Gastrocnemius medialis (tissue), 4 donors: ENCODE measurements at regions not wholly inside any gene's neighbourhood (a gene's known extent, or its start where the extent isn't known, plus 50 kb on each side); places are given as distances from the start of the nearest gene placed in this dataset.

Source experiments
- ATAC-seq, 2 donors: fragments of 150-250 bp; one replicate each; pipeline ENCODE4 v1.9.1; 2016
- DNase-seq, 2 donors: peaks; one replicate each; pipeline ENCODE4 v3.0.0-alpha.2; 2019
- H3K27ac ChIP-seq, 4 donors: fragments of 200-600 bp; sonication (generic); 1 replicate in 1 of 4; 2 replicates in 3 of 4; pipeline ENCODE4 v1.5.1; 2016 to 2018; ENCODE audit warnings: mild to moderate bottlenecking in 2 of 4, moderate library complexity in 1 of 4
- H3K27me3 ChIP-seq, 3 donors: fragments of 200-600 bp; sonication (generic) in 2 of 3; 1 replicate in 1 of 3; 2 replicates in 2 of 3; pipeline versions ENCODE4 v1.5.1 to v1.6.0; 2016 to 2019; ENCODE audit warnings: mild to moderate bottlenecking in 1 of 3, moderate library complexity in 1 of 3
- H3K36me3 ChIP-seq, 2 donors: fragments of 200-600 bp; sonication (generic) in 1 of 2; one replicate each; pipeline ENCODE4 v1.5.1; 2017 to 2018
- H3K4me1 ChIP-seq, 2 donors: fragments of 200-600 bp; sonication (generic) in 1 of 2; one replicate each; pipeline ENCODE4 v1.5.1; 2016 to 2017; ENCODE audit warnings: mild to moderate bottlenecking in 2 of 2
- H3K4me3 ChIP-seq, 4 donors: fragments of 200-600 bp; sonication (generic) in 3 of 4; 1 replicate in 1 of 4; 2 replicates in 3 of 4; pipeline ENCODE4 v1.5.1; 2016 to 2019; ENCODE audit warnings: mild to moderate bottlenecking in 2 of 4
- H3K9me3 ChIP-seq, 3 donors: fragments of 200-600 bp; sonication (generic) in 2 of 3; 1 replicate in 1 of 3; 2 replicates in 2 of 3; pipeline ENCODE4 v1.5.1; 2016 to 2019
- POLR2A ChIP-seq, 2 donors: fragments of 450-650 bp; IDR thresholded peaks; one replicate each; pipeline ENCODE4 v1.6.1; 2017; ENCODE audit warnings: antibody characterized with exemption in 2 of 2, mild to moderate bottlenecking in 2 of 2, moderate library complexity in 2 of 2
- in situ Hi-C, 4 donors: fragments of 200-750 bp; cut with MboI; loops; one replicate each; pipeline versions ENCODE4 v1.15.0 to v1.8.0; 2017; ENCODE audit warnings: low sequenced_read_pairs in 4 of 4
- intact Hi-C: fragments of 100-400 bp; cut with DNase I; formaldehyde crosslinking; loops from one replicate; pipeline ENCODE4 v1.15.1; 2023; ENCODE audit warnings: low total_unique reads
- TF ChIP-seq, protein P1 (sequence below), 5 experiments: fragments of 450-650 bp in 3 of 5; fragments of 200-600 bp in 2 of 5; sonication (generic) in 2 of 5; IDR thresholded peaks in 4 of 5; conservative IDR thresholded peaks in 1 of 5; 1 replicate in 4 of 5; 2 replicates in 1 of 5; pipeline ENCODE4 v1.5.1; 2016 to 2019; ENCODE audit warnings: antibody characterized with exemption in 5 of 5, mild to moderate bottlenecking in 3 of 5, moderate library complexity in 3 of 5

DNA sequence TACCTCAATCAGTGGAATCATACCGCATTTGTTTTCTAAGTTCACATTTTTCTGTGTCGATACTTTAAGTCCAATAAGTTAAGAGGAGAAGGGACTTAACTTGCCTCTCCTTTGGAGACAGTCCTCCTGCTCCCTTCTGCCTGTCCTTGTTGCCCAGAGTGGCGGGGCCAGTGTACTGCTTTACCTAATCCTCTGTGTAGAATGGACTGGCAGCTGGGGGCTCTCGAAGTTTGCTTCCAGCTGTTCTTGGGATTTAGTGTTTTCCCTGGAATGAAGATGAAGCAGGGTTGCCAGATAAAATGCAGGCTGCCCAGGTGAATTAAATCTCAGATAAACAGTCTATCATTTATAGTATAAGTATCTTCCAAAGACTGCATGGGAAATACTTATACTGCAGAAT, 287.6 kb upstream of the C2CD4B start:
- peaks cover 70 to 82% of the 10 kb centered on the region in 2 donors for H3K4me1 ChIP-seq
- intact Hi-C loops, result no loop called here

DNA sequence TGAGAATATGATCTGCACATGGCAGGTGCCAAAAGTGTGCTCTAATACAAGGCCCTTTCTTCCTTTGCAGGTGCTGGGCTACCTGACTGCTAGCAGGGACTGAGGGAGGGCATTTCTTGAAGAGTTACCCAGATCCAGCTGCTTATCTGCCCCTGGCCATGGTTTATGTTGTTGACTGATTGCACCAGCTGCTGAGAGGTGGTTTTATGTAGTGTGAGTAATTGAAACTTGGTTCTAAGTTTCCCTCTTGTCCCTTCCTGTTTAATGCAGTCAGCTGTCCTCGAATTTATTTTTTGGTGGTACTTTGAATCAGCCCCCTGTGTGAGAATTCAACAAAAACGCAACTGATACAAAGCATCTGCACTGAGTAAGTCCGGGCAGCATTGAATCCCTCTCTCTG, 288.3 kb upstream of the C2CD4B start:
- in situ Hi-C loops (no loop called here), intact Hi-C loops (no loop called here)
- DNase-seq (peak; percentile 35 to 51), ATAC-seq (peak; percentile 31 to 40)
- Histone ChIP-seq H3K4me3 (no peak overlapping the region), H3K36me3 (no peaks in the 10 kb centered on the region), H3K9me3 (no peaks in the 10 kb centered on the region), H3K4me1 (peaks cover 67 to 80% of the 10 kb centered on the region in 2 donors), H3K27me3 (no peaks in the 10 kb centered on the region), H3K27ac (peak overlapping the region; percentile 84 to 90 (median 88))
- TF ChIP-seq, protein P1, sequence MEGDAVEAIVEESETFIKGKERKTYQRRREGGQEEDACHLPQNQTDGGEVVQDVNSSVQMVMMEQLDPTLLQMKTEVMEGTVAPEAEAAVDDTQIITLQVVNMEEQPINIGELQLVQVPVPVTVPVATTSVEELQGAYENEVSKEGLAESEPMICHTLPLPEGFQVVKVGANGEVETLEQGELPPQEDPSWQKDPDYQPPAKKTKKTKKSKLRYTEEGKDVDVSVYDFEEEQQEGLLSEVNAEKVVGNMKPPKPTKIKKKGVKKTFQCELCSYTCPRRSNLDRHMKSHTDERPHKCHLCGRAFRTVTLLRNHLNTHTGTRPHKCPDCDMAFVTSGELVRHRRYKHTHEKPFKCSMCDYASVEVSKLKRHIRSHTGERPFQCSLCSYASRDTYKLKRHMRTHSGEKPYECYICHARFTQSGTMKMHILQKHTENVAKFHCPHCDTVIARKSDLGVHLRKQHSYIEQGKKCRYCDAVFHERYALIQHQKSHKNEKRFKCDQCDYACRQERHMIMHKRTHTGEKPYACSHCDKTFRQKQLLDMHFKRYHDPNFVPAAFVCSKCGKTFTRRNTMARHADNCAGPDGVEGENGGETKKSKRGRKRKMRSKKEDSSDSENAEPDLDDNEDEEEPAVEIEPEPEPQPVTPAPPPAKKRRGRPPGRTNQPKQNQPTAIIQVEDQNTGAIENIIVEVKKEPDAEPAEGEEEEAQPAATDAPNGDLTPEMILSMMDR (IDR thresholded peaks at IDR 0.05 in 4 of 5, conservative IDR thresholded peaks at IDR 0.05 in 1 of 5), result no peak
- TF ChIP-seq POLR2A (IDR thresholded peaks at IDR 0.05), result no peak

More for the DNA sequence above, 287.6 kb upstream of the C2CD4B start:
- DNase-seq (no peak), ATAC-seq (no peak)
- H3K9me3 ChIP-seq, result no peaks in the 10 kb centered on the region
- in situ Hi-C loops, result no loop called here
- H3K27ac ChIP-seq, result peak overlapping the region; percentile 84 to 90 (median 88)
- H3K27me3 ChIP-seq, result no peaks in the 10 kb centered on the region
- no peak overlapping the region for H3K4me3 ChIP-seq
- H3K36me3 ChIP-seq, result no peaks in the 10 kb centered on the region
- TF ChIP-seq POLR2A (IDR thresholded peaks at IDR 0.05), result no peak
- TF ChIP-seq, protein P1 (IDR thresholded peaks at IDR 0.05 in 4 of 5, conservative IDR thresholded peaks at IDR 0.05 in 1 of 5), result no peak

DNA sequence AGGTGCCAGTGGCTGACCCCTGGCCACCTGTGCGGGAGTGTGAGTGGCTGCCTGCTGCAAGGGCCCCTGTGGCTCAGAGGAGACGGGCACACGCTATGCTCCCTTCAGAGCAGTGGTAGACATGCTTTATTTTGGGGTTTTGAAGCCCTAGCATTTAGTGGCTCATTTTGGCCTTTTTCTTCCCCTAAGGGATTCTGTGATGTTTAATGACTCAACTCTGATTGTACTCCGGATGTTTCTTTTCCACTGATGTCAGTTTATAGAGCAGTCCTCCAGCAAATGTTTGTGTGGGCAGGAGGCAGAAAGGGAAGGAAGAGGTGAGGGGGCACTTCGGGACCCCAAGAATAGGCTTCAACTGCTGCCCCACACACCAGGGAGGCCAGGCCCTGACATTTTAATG, 288.9 kb upstream of the C2CD4B start:
- Histone ChIP-seq H3K4me1 (peaks cover 61 to 74% of the 10 kb centered on the region in 2 donors), H3K36me3 (no peaks in the 10 kb centered on the region), H3K4me3 (no peak overlapping the region), H3K27me3 (no peaks in the 10 kb centered on the region), H3K27ac (peak overlapping the region; percentile 84 to 90 (median 88)), H3K9me3 (no peaks in the 10 kb centered on the region)
- in situ Hi-C loops (no loop called here), intact Hi-C loops (no loop called here)
- DNase-seq (no peak), ATAC-seq (no peak)
- TF ChIP-seq, protein P1 (IDR thresholded peaks at IDR 0.05 in 4 of 5, conservative IDR thresholded peaks at IDR 0.05 in 1 of 5), result no peak
- TF ChIP-seq POLR2A (IDR thresholded peaks at IDR 0.05), result no peak

DNA sequence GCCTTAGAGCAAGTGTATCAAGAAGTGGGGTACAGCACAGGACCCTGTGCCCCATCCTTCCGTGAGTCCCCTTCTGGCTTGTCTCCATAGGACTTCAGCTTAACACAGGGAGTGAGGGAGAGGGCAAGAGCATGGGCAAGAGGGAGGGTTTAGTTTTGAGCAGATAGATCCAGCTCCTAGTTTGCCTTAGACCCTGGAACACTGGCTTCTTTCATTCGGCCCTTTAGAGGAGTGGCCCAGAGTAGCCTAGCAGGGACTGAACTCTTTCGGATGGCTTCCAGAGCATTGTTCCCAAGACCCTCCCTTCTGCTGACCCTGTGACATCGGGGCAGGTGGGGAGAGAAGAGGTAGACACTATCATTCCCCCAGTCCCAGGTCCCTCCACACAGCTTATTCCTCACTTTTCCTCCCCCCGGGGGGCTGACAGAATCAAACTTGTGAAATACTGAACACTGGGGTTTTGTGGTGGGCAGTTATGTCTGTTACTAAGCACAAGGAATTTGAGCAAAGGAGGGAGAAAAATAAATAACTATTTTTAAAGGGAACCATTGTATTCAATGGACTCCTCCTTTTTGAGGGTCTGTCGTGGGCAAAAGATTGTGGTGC, 289.6 kb upstream of the C2CD4B start:
- Histone ChIP-seq H3K4me1 (peaks cover 57 to 67% of the 10 kb centered on the region in 2 donors), H3K27me3 (no peaks in the 10 kb centered on the region), H3K4me3 (peak overlapping the region in 2 of 4 donors; percentile 8 to 37), H3K9me3 (no peaks in the 10 kb centered on the region), H3K27ac (peak overlapping the region; percentile 84 to 90 (median 88)), H3K36me3 (no peaks in the 10 kb centered on the region)
- intact Hi-C loops (loop anchor here (5.0 kb wide), 2 partner anchors 62 to 193 kb away; partner anchors contain the start of gene TLN2), in situ Hi-C loops (no loop called here)
- ATAC-seq (no peak), DNase-seq (no peak)
- no peak for TF ChIP-seq POLR2A (IDR thresholded peaks at IDR 0.05)
- TF ChIP-seq, protein P1 (IDR thresholded peaks at IDR 0.05 in 4 of 5, conservative IDR thresholded peaks at IDR 0.05 in 1 of 5), result no peak
